HCT116 (cell line): ENCODE measurements at regions not wholly inside any gene's neighbourhood (a gene's known extent, or its start where the extent isn't known, plus 50 kb on each side); places are given as distances from the start of the nearest gene placed in this dataset.

Experiments used
- ATAC-seq: fragments of 200-7000 bp; cut with Tn5 transposase; 2 replicates; pipeline ENCODE4 v1.9.1; 2020; ENCODE audit warnings: mild to moderate bottlenecking, moderate library complexity
- BruUV-seq: library from RNA; stranded (reverse); fragments of 400-500 nt; replicated peaks from 2 replicates; lab custom pipeline; 2021; lab: Mats Ljungman, UMichigan
- CTCF ChIA-PET: fragments of 300-600 bp; sonication (Branson Sonifier 250); formaldehyde crosslinking; loops from one replicate; lab custom pipeline; 2021; ENCODE audit warnings: antibody characterized with exemption; lab: Charles Lee
- POLR2A ChIA-PET: fragments of 300-600, 350-600 bp; sonication (Branson Sonifier 250); formaldehyde crosslinking; loops from one replicate; lab custom pipeline; 2021; ENCODE audit warnings: antibody characterized with exemption; lab: Charles Lee
- RAD21 ChIA-PET, 2 experiments: fragments of 300-600 bp; sonication (Branson Sonifier 250); formaldehyde crosslinking; loops; one replicate each; lab custom pipeline; 2023; ENCODE audit warnings: low total read pairs in 2 of 2; ENCODE audit not compliant: uncharacterized antibody in 2 of 2, unreplicated experiment in 2 of 2, low non-redundant PET in 1 of 2; lab: Charles Lee
- DNase-seq: peaks from one replicate; pipeline ENCODE4 v3.0.0-alpha.2; 2010; ENCODE audit warnings: low read depth, low spot score
- H2AFZ ChIP-seq: fragments of 200-600 bp; shearing (Covaris generic), sonication (generic); 2 replicates; pipeline ENCODE4 v1.6.1; 2017; ENCODE audit warnings: low read depth, mixed run types, mixed read lengths, antibody characterized with exemption, low read length; ENCODE audit not compliant: poor library complexity, severe bottlenecking
- H3K27ac ChIP-seq: 2 replicates; pipeline ENCODE4 v1.5.1; 2012; ENCODE audit warnings: low read depth, low read length
- H3K27me3 ChIP-seq: fragments of 200-600 bp; sonication (generic); 2 replicates; pipeline ENCODE4 v1.6.1; 2016; ENCODE audit warnings: mixed run types, low read length, mixed read lengths; ENCODE audit not compliant: insufficient read depth
- H3K36me3 ChIP-seq, 2 experiments: fragments of 200-500 bp in 1 of 2; fragments of 200-600 bp in 1 of 2; sonication (Bioruptor generic) in 1 of 2; sonication (generic) in 1 of 2; 2 replicates each; pipeline versions ENCODE4 v1.5.1 to v1.6.1; 2014 to 2016; ENCODE audit warnings: low read length in 2 of 2, inconsistent platforms in 1 of 2, mixed read lengths in 1 of 2, mixed run types in 1 of 2; ENCODE audit not compliant: insufficient read depth in 2 of 2, control insufficient read depth in 1 of 2
- H3K4me1 ChIP-seq, 2 experiments: fragments of 200-600 bp in 1 of 2; sonication (generic) in 1 of 2; 2 replicates each; pipeline versions ENCODE4 v1.5.1 to v1.6.1; 2012 to 2017; ENCODE audit warnings: low read length in 2 of 2, inconsistent platforms in 1 of 2, mild to moderate bottlenecking in 1 of 2, mixed read lengths in 1 of 2, mixed run types in 1 of 2, moderate library complexity in 1 of 2; ENCODE audit not compliant: insufficient read depth in 2 of 2, control insufficient read depth in 1 of 2
- H3K4me2 ChIP-seq: fragments of 200-600 bp; sonication (generic); 2 replicates; pipeline ENCODE4 v1.6.1; 2017; ENCODE audit warnings: mixed run types, low read length, mixed read lengths
- H3K4me3 ChIP-seq, 2 experiments: fragments of 200-600 bp in 1 of 2; sonication (generic) in 1 of 2; replicated peaks in 1 of 2; 2 replicates each; pipeline ENCODE4 v1.5.1; 2011 to 2016; ENCODE audit warnings: low read length in 2 of 2, control low read depth in 1 of 2, low read depth in 1 of 2, mild to moderate bottlenecking in 1 of 2, mixed read lengths in 1 of 2, mixed run types in 1 of 2
- H3K79me2 ChIP-seq: fragments of 200-600 bp; sonication (generic); 2 replicates; pipeline ENCODE4 v1.6.1; 2017; ENCODE audit warnings: mild to moderate bottlenecking, mixed run types, low read length, moderate library complexity, mixed read lengths; ENCODE audit not compliant: insufficient read depth
- H3K9ac ChIP-seq: fragments of 200-600 bp; sonication (generic); 2 replicates; pipeline ENCODE4 v1.6.1; 2016; ENCODE audit warnings: low read length, mixed read lengths
- H3K9me2 ChIP-seq: fragments of 200-600 bp; sonication (generic), shearing (Covaris generic); 2 replicates; pipeline ENCODE4 v1.6.1; 2017; ENCODE audit warnings: mixed run types, mild to moderate bottlenecking, moderate library complexity; ENCODE audit not compliant: insufficient read depth
- H3K9me3 ChIP-seq, 2 experiments: fragments of 200-500 bp in 1 of 2; fragments of 200-600 bp in 1 of 2; sonication (Bioruptor generic) in 1 of 2; sonication (generic) in 1 of 2; 2 replicates each; pipeline ENCODE4 v1.6.1; 2014 to 2017; ENCODE audit warnings: low read length in 2 of 2, mixed read lengths in 2 of 2, inconsistent platforms in 1 of 2, low read depth in 1 of 2, mild to moderate bottlenecking in 1 of 2, mixed run types in 1 of 2, moderate library complexity in 1 of 2; ENCODE audit not compliant: control insufficient read depth in 1 of 2, insufficient read depth in 1 of 2
- H4K20me1 ChIP-seq: fragments of 200-600 bp; sonication (generic), shearing (Covaris generic); 2 replicates; pipeline ENCODE4 v1.6.1; 2017; ENCODE audit warnings: mixed run types, mild to moderate bottlenecking, moderate library complexity; ENCODE audit not compliant: insufficient read depth
- CBX3 ChIP-seq: IDR thresholded peaks from 2 replicates; pipeline ENCODE4 v1.6.1; 2012; ENCODE audit warnings: low read depth
- EZH2phosphoT487 ChIP-seq: fragments of 200-600 bp; IDR thresholded peaks from 2 replicates; pipeline ENCODE4 v1.6.1; 2018; ENCODE audit warnings: antibody characterized with exemption, borderline replicate concordance
- FOSL1 ChIP-seq: IDR thresholded peaks from 2 replicates; pipeline ENCODE4 v1.6.1; 2012; ENCODE audit warnings: low read depth
- JUND ChIP-seq: IDR thresholded peaks from 2 replicates; pipeline ENCODE4 v1.6.1; 2012
- POLR2A ChIP-seq: IDR thresholded peaks from 2 replicates; pipeline ENCODE4 v1.7.0; 2011; ENCODE audit warnings: borderline replicate concordance; ENCODE audit not compliant: insufficient read depth, insufficient read length; ENCODE audit errors: extremely low read depth
- POLR2AphosphoS5 ChIP-seq: IDR thresholded peaks from 2 replicates; pipeline ENCODE4 v1.6.1; 2011; ENCODE audit warnings: mild to moderate bottlenecking, low read depth, low read length, moderate library complexity
- RAD21 ChIP-seq: IDR thresholded peaks from 2 replicates; pipeline ENCODE4 v1.6.1; 2012; ENCODE audit warnings: low read depth, mild to moderate bottlenecking
- SP1 ChIP-seq: IDR thresholded peaks from 2 replicates; pipeline ENCODE4 v1.6.1; 2012; ENCODE audit warnings: low read depth
- TCF7L2 ChIP-seq: IDR thresholded peaks from 2 replicates; pipeline ENCODE4 v1.7.0; 2011; ENCODE audit warnings: borderline replicate concordance, inconsistent platforms; ENCODE audit not compliant: insufficient read depth, insufficient read length; ENCODE audit errors: extremely low read depth
- YY1 ChIP-seq: IDR thresholded peaks from 2 replicates; pipeline ENCODE4 v1.6.1; 2011; ENCODE audit warnings: low read length, low read depth, moderate library complexity, mild to moderate bottlenecking; ENCODE audit not compliant: insufficient replicate concordance; ENCODE audit errors: extremely low read depth
- ZFX ChIP-seq: fragments of 450-650 bp; IDR thresholded peaks from 2 replicates; pipeline ENCODE4 v1.6.1; 2017
- intact Hi-C: fragments of 100-400 bp; cut with micrococcal nuclease; formaldehyde crosslinking; loops from 2 replicates; pipeline ENCODE4 v1.10.0; 2022
- TF ChIP-seq, protein P1 (sequence below): IDR thresholded peaks from 2 replicates; pipeline ENCODE4 v1.6.1; 2012
- TF ChIP-seq, protein P2 (sequence below), 3 experiments: fragments of 200-600 bp in 1 of 3; sonication (generic) in 1 of 3; IDR thresholded peaks in 2 of 3; conservative IDR thresholded peaks in 1 of 3; 2 replicates each; pipeline ENCODE4 v1.5.1; 2012 to 2017; ENCODE audit warnings: low read depth in 2 of 3, low read length in 2 of 3, antibody characterized with exemption in 1 of 3, borderline replicate concordance in 1 of 3, control low read depth in 1 of 3, mild to moderate bottlenecking in 1 of 3, mixed read lengths in 1 of 3, mixed run types in 1 of 3, moderate library complexity in 1 of 3; ENCODE audit not compliant: insufficient read depth in 1 of 3
- TF ChIP-seq, protein P3 (sequence below): IDR thresholded peaks from 2 replicates; pipeline ENCODE4 v1.6.1; 2011; ENCODE audit warnings: mild to moderate bottlenecking, low read length, moderate library complexity; ENCODE audit not compliant: insufficient replicate concordance; ENCODE audit errors: extremely low read depth

DNA sequence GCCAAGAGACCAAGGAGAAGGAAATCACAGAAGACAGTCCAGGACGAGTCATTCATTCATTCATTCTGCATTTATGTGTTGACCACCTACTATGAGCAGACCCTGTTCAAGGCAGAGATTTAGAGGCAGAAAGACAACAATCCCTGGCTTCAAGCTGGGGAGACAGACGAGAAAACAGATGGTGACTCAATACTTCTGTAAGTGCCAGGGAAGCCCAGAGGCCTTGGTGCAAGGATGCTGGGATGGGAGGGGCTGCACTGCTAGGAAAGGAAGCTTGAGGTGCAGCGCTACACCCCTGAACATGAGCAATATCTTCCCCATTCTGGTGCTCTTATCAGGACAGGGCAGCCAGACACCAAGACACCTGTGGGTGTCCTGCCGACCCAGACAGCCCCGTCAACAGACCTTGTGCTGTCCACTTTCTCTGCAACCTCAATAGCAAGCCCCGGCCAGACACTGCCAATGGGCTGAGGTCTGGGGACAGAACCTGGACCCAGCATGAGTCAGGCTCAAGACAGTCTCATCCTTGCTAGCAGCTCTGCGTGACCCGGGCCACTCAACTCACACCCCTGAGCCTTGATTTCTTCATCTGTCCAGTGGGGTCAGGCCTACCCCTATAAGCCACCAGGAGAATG lies 163.5 kb downstream of the COPRS start:
- CTCF ChIA-PET: no interaction called here

More for the DNA sequence above, 163.5 kb downstream of the COPRS start:
- intact Hi-C loops: no loop called here
- Histone ChIP-seq H3K27ac (no peak overlapping the region), H3K27me3 (no peaks in the 10 kb centered on the region), H3K4me1 (peaks cover 0 to 4% of the 10 kb centered on the region in 2 experiments; a peak in 1 of 4 replicates), H4K20me1 (no peaks in the 10 kb centered on the region), H3K9me2 (no peaks in the 10 kb centered on the region), H3K9ac (no peak overlapping the region), H3K79me2 (no peaks in the 10 kb centered on the region), H2AFZ (no peak overlapping the region), H3K4me3 (no peak overlapping the region), H3K9me3 (no peaks in the 10 kb centered on the region), H3K36me3 (no peaks in the 10 kb centered on the region), H3K4me2 (no peak overlapping the region)
- POLR2A ChIA-PET: no interaction called here
- ATAC-seq: no peak
- no peak for DNase-seq
- BruUV-seq: no TSS peak
- TF ChIP-seq POLR2AphosphoS5: no peak
- TF ChIP-seq, protein P1, sequence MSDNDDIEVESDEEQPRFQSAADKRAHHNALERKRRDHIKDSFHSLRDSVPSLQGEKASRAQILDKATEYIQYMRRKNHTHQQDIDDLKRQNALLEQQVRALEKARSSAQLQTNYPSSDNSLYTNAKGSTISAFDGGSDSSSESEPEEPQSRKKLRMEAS: no peak
- no peak for TF ChIP-seq JUND
- TF ChIP-seq TCF7L2: no peak
- TF ChIP-seq SP1: no peak
- no peak for TF ChIP-seq FOSL1
- no peak for TF ChIP-seq POLR2A
- TF ChIP-seq ZFX: no peak
- TF ChIP-seq RAD21: no peak
- TF ChIP-seq, protein P2, sequence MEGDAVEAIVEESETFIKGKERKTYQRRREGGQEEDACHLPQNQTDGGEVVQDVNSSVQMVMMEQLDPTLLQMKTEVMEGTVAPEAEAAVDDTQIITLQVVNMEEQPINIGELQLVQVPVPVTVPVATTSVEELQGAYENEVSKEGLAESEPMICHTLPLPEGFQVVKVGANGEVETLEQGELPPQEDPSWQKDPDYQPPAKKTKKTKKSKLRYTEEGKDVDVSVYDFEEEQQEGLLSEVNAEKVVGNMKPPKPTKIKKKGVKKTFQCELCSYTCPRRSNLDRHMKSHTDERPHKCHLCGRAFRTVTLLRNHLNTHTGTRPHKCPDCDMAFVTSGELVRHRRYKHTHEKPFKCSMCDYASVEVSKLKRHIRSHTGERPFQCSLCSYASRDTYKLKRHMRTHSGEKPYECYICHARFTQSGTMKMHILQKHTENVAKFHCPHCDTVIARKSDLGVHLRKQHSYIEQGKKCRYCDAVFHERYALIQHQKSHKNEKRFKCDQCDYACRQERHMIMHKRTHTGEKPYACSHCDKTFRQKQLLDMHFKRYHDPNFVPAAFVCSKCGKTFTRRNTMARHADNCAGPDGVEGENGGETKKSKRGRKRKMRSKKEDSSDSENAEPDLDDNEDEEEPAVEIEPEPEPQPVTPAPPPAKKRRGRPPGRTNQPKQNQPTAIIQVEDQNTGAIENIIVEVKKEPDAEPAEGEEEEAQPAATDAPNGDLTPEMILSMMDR (IDR thresholded peaks at IDR 0.05 in 2 of 3, conservative IDR thresholded peaks at IDR 0.05 in 1 of 3; ENCODE audit: borderline replicate concordance in 1 of 3, insufficient read depth in 1 of 3, low read depth in 2 of 3, low read length in 2 of 3): no peak
- TF ChIP-seq, protein P3, sequence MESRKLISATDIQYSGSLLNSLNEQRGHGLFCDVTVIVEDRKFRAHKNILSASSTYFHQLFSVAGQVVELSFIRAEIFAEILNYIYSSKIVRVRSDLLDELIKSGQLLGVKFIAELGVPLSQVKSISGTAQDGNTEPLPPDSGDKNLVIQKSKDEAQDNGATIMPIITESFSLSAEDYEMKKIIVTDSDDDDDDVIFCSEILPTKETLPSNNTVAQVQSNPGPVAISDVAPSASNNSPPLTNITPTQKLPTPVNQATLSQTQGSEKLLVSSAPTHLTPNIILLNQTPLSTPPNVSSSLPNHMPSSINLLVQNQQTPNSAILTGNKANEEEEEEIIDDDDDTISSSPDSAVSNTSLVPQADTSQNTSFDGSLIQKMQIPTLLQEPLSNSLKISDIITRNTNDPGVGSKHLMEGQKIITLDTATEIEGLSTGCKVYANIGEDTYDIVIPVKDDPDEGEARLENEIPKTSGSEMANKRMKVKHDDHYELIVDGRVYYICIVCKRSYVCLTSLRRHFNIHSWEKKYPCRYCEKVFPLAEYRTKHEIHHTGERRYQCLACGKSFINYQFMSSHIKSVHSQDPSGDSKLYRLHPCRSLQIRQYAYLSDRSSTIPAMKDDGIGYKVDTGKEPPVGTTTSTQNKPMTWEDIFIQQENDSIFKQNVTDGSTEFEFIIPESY: no peak
- no peak for TF ChIP-seq YY1
- no peak for TF ChIP-seq CBX3
- TF ChIP-seq EZH2phosphoT487: no peak
- RAD21 ChIA-PET: interaction anchor here in 1 of 2 experiments (0.6 kb wide), 1 partner anchor 94 kb away, joined by 3 read pairs; no protein-coding TSS in a partner anchor
